H9 (cell line): ENCODE measurements at regions not wholly inside any gene's neighbourhood (a gene's known extent, or its start where the extent isn't known, plus 50 kb on each side); places are given as distances from the start of the nearest gene placed in this dataset.

Experiments
- DNase-seq: peaks from one replicate; pipeline ENCODE4 v3.0.0-alpha.2; 2017
- H2AFZ ChIP-seq: one replicate; pipeline ENCODE4 v1.6.1; 2013; ENCODE audit warnings: mild to moderate bottlenecking, low read length, control low read depth, moderate library complexity
- H2AK5ac ChIP-seq: 2 replicates; pipeline ENCODE4 v1.6.1; 2013; ENCODE audit warnings: low read length, control low read depth, mixed read lengths; ENCODE audit not compliant: insufficient read length
- H2BK120ac ChIP-seq: one replicate; pipeline ENCODE4 v1.6.1; 2013; ENCODE audit warnings: low read depth, mild to moderate bottlenecking, low read length, control low read depth, inconsistent platforms; ENCODE audit not compliant: poor library complexity, severe bottlenecking
- H2BK12ac ChIP-seq: 2 replicates; pipeline ENCODE4 v1.6.1; 2013; ENCODE audit warnings: low read length, control low read depth, mixed read lengths, low read depth; ENCODE audit not compliant: insufficient read length
- H2BK15ac ChIP-seq: 2 replicates; pipeline ENCODE4 v1.6.1; 2013; ENCODE audit warnings: low read depth, low read length, control low read depth
- H2BK20ac ChIP-seq: one replicate; pipeline ENCODE4 v1.6.1; 2013; ENCODE audit warnings: low read depth, mild to moderate bottlenecking, low read length, control low read depth, inconsistent platforms; ENCODE audit not compliant: poor library complexity, severe bottlenecking
- H2BK5ac ChIP-seq: 2 replicates; pipeline ENCODE4 v1.6.1; 2013; ENCODE audit warnings: low read length, control low read depth, mixed read lengths; ENCODE audit not compliant: insufficient read length
- H3K14ac ChIP-seq: 2 replicates; pipeline ENCODE4 v1.6.1; 2013; ENCODE audit warnings: low read length, control low read depth; ENCODE audit not compliant: insufficient read depth
- H3K18ac ChIP-seq: 2 replicates; pipeline ENCODE4 v1.6.1; 2013; ENCODE audit warnings: low read depth, mild to moderate bottlenecking, mixed read lengths, low read length, control low read depth; ENCODE audit not compliant: insufficient read length
- H3K23ac ChIP-seq: 2 replicates; pipeline ENCODE4 v1.6.1; 2013; ENCODE audit warnings: low read length, control low read depth, mixed read lengths, low read depth; ENCODE audit not compliant: insufficient read length
- H3K23me2 ChIP-seq: 2 replicates; pipeline ENCODE4 v1.6.1; 2013; ENCODE audit warnings: low read depth, mild to moderate bottlenecking, mixed read lengths, low read length, control low read depth; ENCODE audit not compliant: insufficient read length, poor library complexity, severe bottlenecking
- H3K27ac ChIP-seq: 2 replicates; pipeline ENCODE4 v1.5.1; 2013; ENCODE audit warnings: low read length, control low read depth, mixed read lengths, low read depth; ENCODE audit not compliant: insufficient read length
- H3K27me3 ChIP-seq: 2 replicates; pipeline ENCODE4 v1.6.1; 2013; ENCODE audit warnings: low read length, control low read depth, inconsistent platforms; ENCODE audit not compliant: insufficient read depth
- H3K4ac ChIP-seq: 2 replicates; pipeline ENCODE4 v1.6.1; 2013; ENCODE audit warnings: low read depth, mild to moderate bottlenecking, control low read depth, inconsistent platforms, low read length, moderate library complexity
- H3K4me1 ChIP-seq: 2 replicates; pipeline ENCODE4 v1.6.1; 2013; ENCODE audit warnings: low read length, control low read depth, inconsistent platforms; ENCODE audit not compliant: insufficient read depth
- H3K4me2 ChIP-seq: 2 replicates; pipeline ENCODE4 v1.6.1; 2013; ENCODE audit warnings: low read length, control low read depth, mixed read lengths; ENCODE audit not compliant: insufficient read length, insufficient read depth
- H3K56ac ChIP-seq: 2 replicates; pipeline ENCODE4 v1.6.1; 2013; ENCODE audit warnings: low read depth, mild to moderate bottlenecking, mixed read lengths, low read length, control low read depth; ENCODE audit not compliant: insufficient read length
- H3K79me1 ChIP-seq: 2 replicates; pipeline ENCODE4 v1.6.1; 2013; ENCODE audit warnings: low read depth, mild to moderate bottlenecking, moderate library complexity, low read length, control low read depth, inconsistent platforms; ENCODE audit not compliant: insufficient read depth, poor library complexity, severe bottlenecking
- H3K79me2 ChIP-seq: 2 replicates; pipeline ENCODE4 v1.6.1; 2013; ENCODE audit warnings: low read length, control low read depth, inconsistent platforms; ENCODE audit not compliant: insufficient read depth
- H3K9ac ChIP-seq: 2 replicates; pipeline ENCODE4 v1.6.1; 2013; ENCODE audit warnings: low read length, control low read depth, mixed read lengths; ENCODE audit not compliant: insufficient read length; ENCODE audit errors: extremely low read depth
- H3K9me3 ChIP-seq: one replicate; pipeline ENCODE4 v1.6.1; 2013; ENCODE audit warnings: low read depth, low read length, inconsistent platforms; ENCODE audit not compliant: control insufficient read depth
- H3T11ph ChIP-seq: one replicate; pipeline ENCODE4 v1.6.1; 2013; ENCODE audit warnings: mild to moderate bottlenecking, low read length, control low read depth, inconsistent platforms
- H4K20me1 ChIP-seq: one replicate; pipeline ENCODE4 v1.6.1; 2013; ENCODE audit not compliant: control insufficient read depth, insufficient read length, insufficient read depth
- H4K5ac ChIP-seq: 2 replicates; pipeline ENCODE4 v1.6.1; 2013; ENCODE audit warnings: low read depth, mild to moderate bottlenecking, mixed read lengths, low read length, control low read depth; ENCODE audit not compliant: insufficient read length
- H4K8ac ChIP-seq: replicated peaks from 2 replicates; pipeline ENCODE4 v1.6.1; 2013; ENCODE audit warnings: low read length, control low read depth, mixed read lengths, low read depth; ENCODE audit not compliant: insufficient read length
- H4K91ac ChIP-seq: 2 replicates; pipeline ENCODE4 v1.6.1; 2013; ENCODE audit warnings: low read depth, mild to moderate bottlenecking, moderate library complexity, mixed read lengths, low read length, control low read depth; ENCODE audit not compliant: insufficient read length
- H3K27ac Mint-ChIP-seq, 3 experiments: 2 replicates in 2 of 3; 3 replicates in 1 of 3; pipeline ENCODE4 v1.8.0; 2020 to 2021; ENCODE audit warnings: mixed read lengths in 3 of 3, mild to moderate bottlenecking in 1 of 3, moderate library complexity in 1 of 3
- H3K27me3 Mint-ChIP-seq: 2 replicates; pipeline ENCODE4 v1.8.0; 2021; ENCODE audit warnings: low read depth, mild to moderate bottlenecking, moderate library complexity, mixed read lengths
- H3K36me3 Mint-ChIP-seq, 3 experiments: 2 replicates in 2 of 3; 3 replicates in 1 of 3; pipeline ENCODE4 v1.8.0; 2020 to 2021; ENCODE audit warnings: low read depth in 3 of 3, mixed read lengths in 3 of 3; ENCODE audit not compliant: insufficient read depth in 1 of 3
- H3K4me1 Mint-ChIP-seq, 2 experiments: 2 replicates each; pipeline ENCODE4 v1.8.0; 2020; ENCODE audit warnings: mixed read lengths in 2 of 2
- H3K4me3 Mint-ChIP-seq, 2 experiments: 2 replicates in 1 of 2; 3 replicates in 1 of 2; pipeline ENCODE4 v1.8.0; 2020 to 2021; ENCODE audit warnings: mild to moderate bottlenecking in 2 of 2, mixed read lengths in 2 of 2, moderate library complexity in 1 of 2
- H3K9me3 Mint-ChIP-seq, 2 experiments: 2 replicates in 1 of 2; 3 replicates in 1 of 2; pipeline ENCODE4 v1.8.0; 2020; ENCODE audit warnings: mild to moderate bottlenecking in 2 of 2, mixed read lengths in 2 of 2, moderate library complexity in 1 of 2
- TF ChIP-seq, protein P1 (sequence below): fragments of 200-600 bp; sonication (generic); conservative IDR thresholded peaks from 3 replicates; pipeline ENCODE4 v1.8.0; 2021; ENCODE audit warnings: antibody characterized with exemption, mild to moderate bottlenecking

GRCh38 chr16:25512041-25512440 lies 179.7 kb upstream of the HS3ST4 start:
- no peak overlapping the region for H3K4me2 ChIP-seq
- no peaks in the 10 kb centered on the region for H3K4me1 ChIP-seq
- H3K79me2 ChIP-seq, result no peaks in the 10 kb centered on the region
- TF ChIP-seq, protein P1, sequence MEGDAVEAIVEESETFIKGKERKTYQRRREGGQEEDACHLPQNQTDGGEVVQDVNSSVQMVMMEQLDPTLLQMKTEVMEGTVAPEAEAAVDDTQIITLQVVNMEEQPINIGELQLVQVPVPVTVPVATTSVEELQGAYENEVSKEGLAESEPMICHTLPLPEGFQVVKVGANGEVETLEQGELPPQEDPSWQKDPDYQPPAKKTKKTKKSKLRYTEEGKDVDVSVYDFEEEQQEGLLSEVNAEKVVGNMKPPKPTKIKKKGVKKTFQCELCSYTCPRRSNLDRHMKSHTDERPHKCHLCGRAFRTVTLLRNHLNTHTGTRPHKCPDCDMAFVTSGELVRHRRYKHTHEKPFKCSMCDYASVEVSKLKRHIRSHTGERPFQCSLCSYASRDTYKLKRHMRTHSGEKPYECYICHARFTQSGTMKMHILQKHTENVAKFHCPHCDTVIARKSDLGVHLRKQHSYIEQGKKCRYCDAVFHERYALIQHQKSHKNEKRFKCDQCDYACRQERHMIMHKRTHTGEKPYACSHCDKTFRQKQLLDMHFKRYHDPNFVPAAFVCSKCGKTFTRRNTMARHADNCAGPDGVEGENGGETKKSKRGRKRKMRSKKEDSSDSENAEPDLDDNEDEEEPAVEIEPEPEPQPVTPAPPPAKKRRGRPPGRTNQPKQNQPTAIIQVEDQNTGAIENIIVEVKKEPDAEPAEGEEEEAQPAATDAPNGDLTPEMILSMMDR, result no peak
- Mint-ChIP-seq H3K9me3 (peaks cover 0 to 2% of the 10 kb centered on the region in 2 experiments; a peak in 1 of 5 replicates), H3K4me1 (no peaks in the 10 kb centered on the region), H3K27ac (no peak overlapping the region), H3K36me3 (no peaks in the 10 kb centered on the region), H3K27me3 (no peaks in the 10 kb centered on the region; the same call in 1 of the 2 replicates), H3K4me3 (no peak overlapping the region)
- no peak overlapping the region for H4K8ac ChIP-seq
- H3K79me1 ChIP-seq, result no peaks in the 10 kb centered on the region
- no peak overlapping the region for H3K9ac ChIP-seq
- no peak for DNase-seq
- no peak overlapping the region for H3K4ac ChIP-seq
- no peak overlapping the region for H2BK15ac ChIP-seq
- H2BK12ac ChIP-seq, result no peak overlapping the region
- H4K20me1 ChIP-seq, result no peaks in the 10 kb centered on the region
- H3K23ac ChIP-seq, result no peak overlapping the region
- H2BK5ac ChIP-seq, result no peak overlapping the region
- H2BK120ac ChIP-seq, result no peak overlapping the region
- no peak overlapping the region for H3K18ac ChIP-seq
- no peak overlapping the region for H3K56ac ChIP-seq
- H3K27ac ChIP-seq, result no peak overlapping the region
- no peak overlapping the region for H2BK20ac ChIP-seq
- no peak overlapping the region for H4K5ac ChIP-seq
- H3T11ph ChIP-seq, result no peak overlapping the region
- H3K14ac ChIP-seq, result no peak overlapping the region
- H3K23me2 ChIP-seq, result no peaks in the 10 kb centered on the region
- no peak overlapping the region for H2AFZ ChIP-seq
- H2AK5ac ChIP-seq, result no peak overlapping the region
- H4K91ac ChIP-seq, result no peak overlapping the region
- no peaks in the 10 kb centered on the region for H3K27me3 ChIP-seq
- no peaks in the 10 kb centered on the region for H3K9me3 ChIP-seq
